T-helper 1 cell treated with Interleukin-12 subunit alpha and Interleukin-12 subunit beta and Interleukin-4 antibody, amounts not matched to agents 30 ng/mL and 1 ng/mL, for 36 hours (primary cell): ENCODE measurements at regions not wholly inside any gene's neighbourhood (a gene's known extent, or its start where the extent isn't known, plus 50 kb on each side); places are given as distances from the start of the nearest gene placed in this dataset.

Experiments used
- intact Hi-C: fragments of 100-400 bp; cut with micrococcal nuclease; formaldehyde crosslinking; loops from one replicate; pipeline ENCODE4 v1.15.1; 2024

DNA sequence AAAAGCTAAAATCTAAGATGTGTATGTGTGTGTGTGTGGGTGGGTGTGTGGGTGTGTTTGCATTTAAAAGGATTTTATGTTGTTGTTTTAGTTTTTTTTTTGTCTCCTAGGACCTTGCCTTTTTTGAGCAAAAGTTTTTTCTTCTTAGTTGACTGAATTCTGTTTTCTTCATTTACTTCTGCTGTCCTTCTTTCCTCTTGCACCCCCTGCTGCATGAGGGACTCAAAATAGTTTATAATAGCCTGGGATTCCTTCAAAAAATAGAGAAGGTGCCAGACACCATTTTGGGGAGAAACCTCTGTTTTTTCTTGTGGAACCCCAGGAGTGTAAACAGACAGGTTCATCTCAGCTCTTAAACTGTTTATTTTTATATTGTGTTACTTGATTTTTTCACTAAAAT, 817.7 kb downstream of the TBC1D22A start:
- intact Hi-C loops = no loop called here

DNA sequence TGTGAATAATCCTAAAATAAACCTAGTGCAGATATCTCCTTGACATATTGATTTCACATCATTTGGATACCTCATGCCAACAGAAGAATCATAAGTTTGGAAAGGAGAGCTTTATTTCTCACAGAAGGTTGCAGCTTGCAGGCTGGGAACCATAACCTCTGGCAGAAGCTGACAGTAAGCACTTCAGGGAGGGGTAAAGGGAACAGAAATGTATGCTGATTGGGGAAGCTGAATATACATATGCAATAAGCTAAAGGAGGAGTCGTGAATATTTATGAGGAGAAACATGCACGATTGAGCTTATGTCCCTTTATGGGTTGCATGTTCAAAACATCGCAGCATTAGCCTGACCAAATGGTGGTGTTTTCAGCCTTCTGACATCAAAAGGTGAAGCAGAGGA, 814.5 kb downstream of the TBC1D22A start:
- intact Hi-C loops = no loop called here

DNA sequence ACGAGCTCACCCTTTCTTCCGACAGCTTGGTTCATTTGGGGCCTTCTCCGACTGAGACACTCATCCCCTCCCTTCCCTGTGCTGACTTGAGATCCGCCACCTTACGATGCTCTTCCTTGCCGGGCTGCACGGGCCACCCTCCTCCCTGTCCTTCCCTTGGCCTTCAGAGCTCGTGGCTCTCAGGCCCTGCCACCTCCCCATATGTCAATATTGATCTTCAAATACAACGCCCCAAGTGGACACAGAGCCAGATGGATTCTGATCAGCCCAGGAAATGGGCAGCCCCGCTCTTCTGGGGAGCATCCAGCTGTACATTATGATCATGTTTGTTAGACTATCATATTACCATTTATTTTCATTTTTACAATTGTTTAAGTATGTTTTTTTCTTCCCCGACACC, 812.8 kb downstream of the TBC1D22A start:
- intact Hi-C loops = no loop called here

DNA sequence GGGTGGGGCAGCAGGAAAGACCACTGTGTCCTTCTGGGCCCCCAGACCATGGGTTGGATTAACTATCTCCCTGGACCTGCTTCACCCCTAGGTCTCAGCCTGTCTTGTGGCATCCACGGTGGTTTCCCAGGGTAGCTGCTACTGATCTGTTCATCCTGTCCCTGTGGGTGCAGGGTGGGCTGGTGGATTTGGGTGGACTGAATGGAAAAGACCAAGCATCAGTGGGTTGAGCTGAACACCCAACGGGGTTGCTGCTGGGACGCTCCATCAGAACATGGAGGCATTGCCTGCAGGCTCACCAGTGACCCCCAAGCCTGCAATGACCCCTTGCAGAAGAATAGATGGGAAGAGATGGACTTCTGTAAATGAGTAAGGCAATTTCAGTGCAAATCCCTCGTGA, 812.1 kb downstream of the TBC1D22A start:
- intact Hi-C loops = no loop called here

DNA sequence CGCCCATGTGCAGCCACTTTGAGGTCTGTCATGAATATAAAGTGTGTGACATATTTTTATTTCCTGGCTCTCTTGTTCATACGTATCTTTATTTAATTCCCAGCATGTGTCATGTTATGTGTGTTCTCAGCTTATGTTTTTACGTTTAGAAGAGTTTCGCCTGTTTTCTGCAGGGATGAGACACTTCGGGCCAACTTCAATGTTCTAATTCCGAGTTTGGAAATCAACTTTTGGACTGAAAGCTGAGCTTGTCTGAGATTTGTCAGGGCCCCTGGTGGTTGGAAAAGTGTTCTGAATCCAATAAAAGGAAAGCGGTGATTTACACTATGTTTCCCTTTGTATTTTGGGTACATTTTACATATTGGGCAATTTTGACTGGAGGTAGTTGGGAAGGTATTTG, 810.7 kb downstream of the TBC1D22A start:
- intact Hi-C loops = no loop called here

DNA sequence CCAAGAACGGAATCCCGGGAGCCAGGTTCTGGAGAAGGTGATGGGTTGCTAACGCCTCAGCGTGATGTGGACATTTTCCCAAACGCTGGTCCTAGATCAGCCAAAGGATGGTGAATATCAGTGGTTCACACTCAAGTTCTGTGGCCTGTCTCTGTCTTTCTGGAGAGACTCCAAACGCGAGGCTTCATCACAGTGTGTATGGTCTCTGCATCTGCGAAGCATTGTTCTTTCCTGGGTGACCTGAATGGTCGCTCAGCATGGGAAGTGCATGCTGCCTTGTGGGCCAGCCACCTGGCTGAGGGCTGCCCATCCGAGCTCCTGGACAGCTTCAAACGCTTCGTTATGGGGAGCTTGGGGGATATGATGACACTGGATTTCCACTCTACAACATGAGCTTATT, 810.0 kb downstream of the TBC1D22A start:
- intact Hi-C loops = no loop called here

DNA sequence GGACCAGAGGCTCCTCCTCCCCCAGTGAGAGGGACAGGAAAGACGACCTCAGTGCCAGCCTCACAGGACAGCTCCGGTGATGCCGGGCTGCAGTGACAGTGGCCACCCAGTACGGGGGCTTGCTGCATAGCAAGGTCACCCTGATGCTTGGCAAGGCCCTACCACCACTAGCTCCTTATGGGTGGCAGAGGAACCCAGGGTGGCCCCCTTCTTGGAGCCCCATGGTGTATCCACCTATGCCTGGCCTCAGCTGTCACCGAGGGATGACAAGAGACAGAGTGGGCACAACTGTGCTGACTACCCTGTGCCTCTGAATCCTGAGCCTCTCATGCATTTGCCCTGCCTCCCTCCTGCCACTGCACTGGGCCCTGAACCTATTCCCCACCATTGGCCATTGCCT, 809.2 kb downstream of the TBC1D22A start:
- intact Hi-C loops = no loop called here

DNA sequence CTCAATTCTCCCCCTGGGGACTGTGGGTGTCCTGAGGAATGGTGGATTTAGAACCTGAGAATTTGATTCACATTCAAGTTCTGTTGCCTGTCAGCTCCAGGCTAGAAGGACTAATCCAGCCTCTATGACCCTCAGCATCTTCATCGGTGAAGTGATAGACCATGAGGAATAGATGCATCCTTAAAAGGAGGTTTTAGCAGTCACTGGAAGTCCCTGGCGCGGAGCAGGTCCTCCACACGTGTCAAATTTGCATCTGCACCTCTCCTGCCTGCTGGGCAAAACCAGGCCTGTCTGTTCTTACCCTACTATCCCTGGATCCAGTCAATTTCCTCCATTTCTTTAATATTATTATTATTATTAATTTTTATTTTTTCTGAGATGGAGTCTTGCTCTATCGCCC, 808.4 kb downstream of the TBC1D22A start:
- intact Hi-C loops = no loop called here

DNA sequence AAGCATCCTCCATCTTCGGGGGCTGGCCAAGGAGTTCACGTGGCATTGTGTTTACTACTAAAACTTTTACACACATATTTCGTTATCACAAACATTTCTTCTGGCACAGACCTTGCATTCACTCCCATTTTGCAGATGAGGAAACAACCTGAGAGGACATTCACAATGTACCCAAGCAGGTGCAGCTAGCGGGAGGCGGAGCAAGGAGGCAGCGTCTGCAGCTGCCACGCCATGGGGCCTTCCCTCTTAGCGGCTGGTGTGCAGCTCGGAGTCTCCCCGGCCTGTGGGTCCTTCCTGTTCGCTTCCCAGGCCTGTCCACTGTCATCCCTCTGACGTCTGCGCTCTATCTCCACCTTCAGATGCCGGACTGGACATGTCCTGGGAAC, 807.8 kb downstream of the TBC1D22A start:
- intact Hi-C loops = no loop called here

DNA sequence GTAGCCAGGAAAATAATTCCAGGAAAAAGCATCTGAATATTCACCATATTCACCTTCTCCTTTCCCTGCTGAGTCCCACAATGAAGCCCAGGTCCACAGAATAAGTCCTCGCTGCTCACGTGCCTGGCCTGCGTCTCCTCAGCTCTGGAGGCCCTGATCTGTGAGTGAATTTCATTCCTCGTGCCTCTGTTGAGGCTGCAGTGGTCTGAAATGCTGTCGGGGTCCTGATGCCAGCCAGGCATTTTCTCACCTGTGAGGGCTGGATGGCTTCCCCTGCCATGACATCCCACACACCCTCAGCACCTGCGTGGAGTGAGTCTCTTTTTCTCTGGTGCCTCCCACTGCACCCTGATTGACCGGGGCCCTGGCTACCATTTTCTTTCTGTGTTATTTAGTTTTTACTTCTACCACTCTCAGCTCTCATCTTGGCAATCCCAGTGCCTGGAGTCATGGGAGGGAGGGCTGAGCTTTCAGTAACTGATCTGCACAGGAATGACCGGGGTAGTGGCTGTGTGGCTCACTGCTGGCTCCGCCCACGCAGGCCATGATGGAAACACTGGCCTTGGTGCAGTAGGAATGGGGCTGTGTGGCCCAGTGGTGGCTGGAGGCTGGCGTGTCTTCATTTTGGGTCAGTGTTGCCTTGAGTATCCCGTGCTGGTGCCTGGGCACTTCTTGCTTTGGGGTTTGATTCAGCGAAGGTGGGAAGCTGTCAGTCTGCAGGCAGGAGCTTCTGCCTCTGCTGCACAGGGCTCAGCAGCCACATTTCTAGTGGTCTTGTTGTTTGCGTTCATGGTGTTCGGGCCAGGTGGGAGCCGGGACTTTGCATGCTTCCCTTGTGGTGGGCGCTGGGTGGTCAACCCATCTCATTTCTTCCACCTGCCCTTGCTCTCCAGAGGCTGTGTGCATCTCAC, 807.2 kb downstream of the TBC1D22A start:
- intact Hi-C loops = no loop called here

DNA sequence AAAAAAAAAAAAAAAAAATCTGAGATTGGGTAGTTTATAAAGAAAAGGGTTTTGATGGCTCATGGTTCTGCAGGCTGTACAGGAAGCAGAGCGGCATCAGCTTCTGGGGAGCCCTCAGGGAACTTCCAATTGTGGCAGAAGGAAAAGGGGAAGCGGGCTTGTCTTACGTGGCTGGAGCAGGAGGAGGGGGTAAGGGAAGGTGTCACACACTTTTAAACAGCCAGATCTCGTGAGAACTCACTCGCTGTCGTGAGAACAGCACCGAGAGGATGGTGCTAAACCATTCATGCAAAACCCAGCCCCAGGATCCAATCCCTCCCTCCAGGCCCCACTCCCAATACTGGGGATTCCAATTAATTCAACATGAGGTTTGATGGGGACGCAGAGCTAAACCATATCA, 806.2 kb downstream of the TBC1D22A start:
- intact Hi-C loops = no loop called here

DNA sequence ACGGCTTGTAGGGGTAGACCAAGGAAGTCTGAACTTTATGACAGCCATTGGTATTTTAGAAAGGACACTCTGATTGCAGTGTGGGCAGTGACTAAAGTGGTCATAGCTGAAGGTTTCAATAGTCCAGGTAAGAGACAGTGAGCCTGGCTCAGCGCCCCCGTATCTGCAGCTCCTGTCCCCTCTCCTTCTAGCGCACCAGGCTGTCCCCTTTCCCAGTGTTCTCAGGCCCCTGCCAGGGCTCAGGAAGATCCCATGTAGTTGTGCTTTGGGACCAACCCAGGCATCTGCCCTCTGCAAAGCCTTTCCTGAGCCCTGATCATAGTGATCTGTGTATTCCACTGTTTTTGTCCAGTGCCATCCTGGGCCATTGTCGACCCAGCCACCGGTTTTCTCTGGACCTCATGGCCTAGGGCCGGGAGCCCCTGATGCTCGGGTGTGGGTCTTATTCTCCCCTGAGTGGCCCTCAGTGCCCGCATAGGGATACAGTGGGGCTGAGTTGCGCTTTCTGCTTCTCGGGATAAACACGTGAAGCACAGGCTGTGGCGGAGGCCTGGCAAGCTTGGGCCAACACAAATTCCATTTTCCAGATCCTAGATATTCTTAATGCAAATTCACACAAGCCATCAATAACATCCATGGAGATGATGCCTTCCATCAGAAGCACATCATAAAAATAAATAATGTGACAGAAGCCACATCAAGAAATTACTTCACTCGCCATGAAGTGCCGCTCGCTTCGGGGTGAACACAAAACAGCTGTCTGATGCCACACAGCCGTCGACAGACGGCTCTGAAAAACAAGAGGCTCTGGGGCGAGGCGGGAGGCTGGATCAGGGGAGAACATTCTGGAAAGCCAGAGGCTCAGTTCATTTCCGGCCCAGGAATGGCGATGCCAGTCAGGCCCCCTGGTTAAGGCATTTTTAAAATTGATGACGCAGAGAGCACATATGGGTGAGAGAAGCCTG, 805.0 kb downstream of the TBC1D22A start:
- intact Hi-C loops = no loop called here

DNA sequence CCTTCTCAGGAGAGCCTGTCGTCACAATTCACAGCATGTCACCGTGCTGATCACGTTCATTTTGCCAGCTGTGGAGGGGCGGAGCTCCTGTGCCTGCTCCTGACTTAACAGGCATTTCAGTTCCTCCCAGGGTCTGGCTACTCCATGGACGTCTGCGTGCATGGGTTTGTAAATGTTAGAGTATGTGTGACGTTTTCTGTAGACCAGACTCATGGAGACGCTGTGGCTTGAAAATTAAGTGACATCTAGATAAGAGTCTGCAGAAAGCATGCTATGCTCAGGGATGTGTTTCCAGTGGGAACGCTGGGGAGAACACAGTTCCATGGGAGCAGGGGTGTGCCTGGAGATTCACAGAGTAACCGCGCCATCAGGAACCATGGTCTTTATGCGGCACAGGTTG, 804.0 kb downstream of the TBC1D22A start:
- intact Hi-C loops = no loop called here

DNA sequence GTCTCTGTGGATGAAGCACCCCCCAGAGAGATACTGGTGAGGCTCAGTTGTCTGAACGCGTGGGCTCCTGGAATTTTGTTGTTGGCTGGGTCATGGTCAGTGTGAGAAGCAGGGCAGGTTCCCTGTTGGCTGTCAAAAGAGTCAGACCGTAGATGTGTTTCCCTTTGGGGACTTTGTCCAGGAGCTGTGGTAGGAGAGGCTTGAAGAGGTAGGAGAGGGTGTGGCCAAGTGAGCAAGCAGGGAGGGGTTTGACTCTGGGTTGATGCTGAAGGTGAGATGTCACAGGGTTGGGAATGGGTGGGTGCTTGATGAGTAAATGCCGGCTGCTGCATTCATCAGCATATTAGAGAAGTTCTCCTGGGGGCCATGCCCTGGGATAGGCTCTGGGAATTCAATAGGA, 803.2 kb downstream of the TBC1D22A start:
- intact Hi-C loops = no loop called here

DNA sequence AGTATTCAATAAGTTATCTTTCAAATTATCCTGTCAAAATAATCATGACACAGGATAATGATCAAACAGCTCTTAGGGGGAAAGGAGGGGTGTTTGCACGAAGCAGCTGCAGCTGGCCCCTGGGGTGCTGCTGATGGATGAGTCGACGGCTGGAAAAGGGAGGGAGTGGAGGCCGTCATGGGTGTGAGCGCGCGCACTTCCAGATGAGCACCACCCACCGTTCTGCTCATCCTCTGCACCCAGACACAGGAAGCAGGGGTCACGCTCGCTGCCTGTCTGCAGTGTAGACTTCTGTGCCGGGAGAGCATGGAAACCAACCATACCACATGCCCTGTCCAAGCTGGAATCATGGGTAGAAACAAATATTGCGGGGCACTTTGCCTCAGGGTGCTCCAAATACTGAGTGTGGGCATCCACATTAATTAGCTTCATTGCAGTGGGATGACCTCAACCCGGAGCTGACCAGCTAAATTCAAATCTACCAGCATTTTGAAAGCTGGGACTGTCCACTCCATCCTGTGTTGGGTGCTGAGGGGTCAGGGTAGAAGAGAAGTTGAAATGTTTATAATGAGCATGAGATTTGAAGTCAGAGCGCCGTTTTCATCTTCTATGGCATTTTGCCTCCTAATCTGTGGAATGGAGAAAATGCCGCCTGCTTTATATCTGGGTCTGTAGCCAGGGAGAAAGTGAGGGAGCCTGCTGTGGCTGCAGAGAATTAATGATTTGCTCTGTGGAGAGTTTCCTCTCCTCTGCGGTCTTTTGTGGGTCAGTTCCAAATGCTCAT, 802.4 kb downstream of the TBC1D22A start:
- intact Hi-C loops = no loop called here

DNA sequence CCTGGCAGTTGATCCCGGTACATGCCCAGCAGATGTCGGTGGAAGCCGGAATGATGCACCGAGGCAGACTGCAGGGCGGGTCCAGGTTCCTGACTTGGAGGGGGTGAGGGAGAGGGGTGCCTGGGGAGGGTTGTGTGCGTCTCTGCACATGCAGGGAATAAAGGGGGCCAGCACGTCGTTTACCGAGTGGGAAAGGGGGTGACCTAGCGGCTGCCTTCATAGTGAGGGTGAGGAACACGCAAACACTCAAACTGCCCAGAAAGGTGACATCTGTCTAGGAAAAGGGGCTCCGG, 801.7 kb downstream of the TBC1D22A start:
- intact Hi-C loops = no loop called here

DNA sequence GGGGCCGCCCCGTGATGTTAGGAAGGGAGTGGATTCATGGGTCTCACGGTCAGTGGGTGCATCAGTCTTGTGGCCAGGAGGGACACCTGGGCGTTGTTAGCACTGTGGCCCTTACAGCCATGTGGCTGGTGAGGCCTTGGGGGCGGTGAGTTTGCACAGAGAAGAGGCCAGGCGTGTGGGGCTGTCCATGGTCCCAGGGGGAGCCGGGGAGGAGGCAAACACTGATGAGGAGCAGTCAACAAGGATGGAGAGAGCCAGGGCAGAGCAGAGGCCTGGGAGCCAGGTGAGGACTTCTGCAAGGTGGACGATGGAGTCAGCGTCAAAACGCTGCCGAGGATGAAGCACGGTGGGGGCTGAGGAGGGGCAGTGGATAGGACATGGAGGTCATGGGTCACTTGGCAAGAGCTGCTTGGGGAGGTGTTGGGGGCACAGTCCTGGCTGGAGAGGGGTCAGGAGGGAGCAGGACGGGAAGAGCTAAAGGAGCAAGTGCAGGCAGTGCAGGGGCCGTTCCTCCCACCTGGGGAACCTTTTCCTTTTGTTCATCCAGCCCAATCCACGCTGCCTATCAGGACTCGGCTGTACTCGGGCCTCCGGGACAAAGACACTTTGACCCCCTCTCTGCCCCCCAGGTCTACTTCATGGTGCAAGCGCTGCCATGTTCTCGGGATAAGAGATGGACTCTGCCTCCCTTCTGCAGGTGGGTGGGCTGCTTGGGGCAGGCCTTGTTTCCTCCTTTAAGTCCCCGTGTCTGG, 801.1 kb downstream of the TBC1D22A start:
- intact Hi-C loops = no loop called here

DNA sequence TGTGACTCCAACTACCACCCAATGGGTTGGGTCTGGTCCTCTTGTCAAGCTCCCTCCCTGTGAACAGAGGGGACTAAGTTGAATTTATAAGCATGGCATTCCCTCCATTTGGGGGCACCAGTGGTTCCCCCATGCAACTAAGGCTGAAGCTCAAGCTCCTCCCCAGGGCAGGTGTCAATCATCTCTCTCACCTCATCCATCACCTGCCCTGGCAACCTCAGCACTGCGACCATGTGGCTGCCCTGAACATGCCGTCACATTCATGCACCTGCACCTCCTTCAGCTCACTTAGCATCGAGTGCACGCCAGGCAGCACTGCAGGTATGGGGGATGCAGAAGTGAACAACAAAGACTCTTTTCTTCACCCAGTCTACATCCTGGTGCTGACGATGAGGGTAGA, 799.3 kb downstream of the TBC1D22A start:
- intact Hi-C loops = no loop called here

DNA sequence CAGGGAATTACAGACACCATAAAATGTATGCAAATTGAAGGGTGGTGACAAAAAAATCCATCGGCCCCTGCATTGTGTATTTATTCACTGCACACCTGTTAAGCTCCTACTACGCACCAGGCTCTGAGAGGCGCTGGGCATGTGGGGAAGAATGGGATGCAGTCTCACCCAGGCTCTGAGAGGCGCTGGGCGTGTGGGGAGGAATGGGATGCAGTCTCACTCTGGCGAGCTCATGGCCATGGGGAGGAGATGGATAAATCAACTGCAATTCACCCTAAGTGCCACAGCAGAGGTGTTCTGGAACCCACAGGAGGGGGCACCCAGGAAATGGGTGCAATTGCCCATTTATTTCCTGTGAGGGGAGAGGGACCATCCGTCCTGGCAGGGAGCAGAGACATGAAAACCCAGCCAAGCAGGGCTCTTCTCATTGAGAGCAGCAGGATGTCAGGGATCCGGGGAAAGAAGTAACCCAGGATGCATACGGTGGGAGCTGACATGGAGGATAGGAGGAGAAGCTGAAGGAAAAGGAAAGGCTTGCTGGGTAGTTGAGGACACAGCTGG, 798.7 kb downstream of the TBC1D22A start:
- intact Hi-C loops = no loop called here

DNA sequence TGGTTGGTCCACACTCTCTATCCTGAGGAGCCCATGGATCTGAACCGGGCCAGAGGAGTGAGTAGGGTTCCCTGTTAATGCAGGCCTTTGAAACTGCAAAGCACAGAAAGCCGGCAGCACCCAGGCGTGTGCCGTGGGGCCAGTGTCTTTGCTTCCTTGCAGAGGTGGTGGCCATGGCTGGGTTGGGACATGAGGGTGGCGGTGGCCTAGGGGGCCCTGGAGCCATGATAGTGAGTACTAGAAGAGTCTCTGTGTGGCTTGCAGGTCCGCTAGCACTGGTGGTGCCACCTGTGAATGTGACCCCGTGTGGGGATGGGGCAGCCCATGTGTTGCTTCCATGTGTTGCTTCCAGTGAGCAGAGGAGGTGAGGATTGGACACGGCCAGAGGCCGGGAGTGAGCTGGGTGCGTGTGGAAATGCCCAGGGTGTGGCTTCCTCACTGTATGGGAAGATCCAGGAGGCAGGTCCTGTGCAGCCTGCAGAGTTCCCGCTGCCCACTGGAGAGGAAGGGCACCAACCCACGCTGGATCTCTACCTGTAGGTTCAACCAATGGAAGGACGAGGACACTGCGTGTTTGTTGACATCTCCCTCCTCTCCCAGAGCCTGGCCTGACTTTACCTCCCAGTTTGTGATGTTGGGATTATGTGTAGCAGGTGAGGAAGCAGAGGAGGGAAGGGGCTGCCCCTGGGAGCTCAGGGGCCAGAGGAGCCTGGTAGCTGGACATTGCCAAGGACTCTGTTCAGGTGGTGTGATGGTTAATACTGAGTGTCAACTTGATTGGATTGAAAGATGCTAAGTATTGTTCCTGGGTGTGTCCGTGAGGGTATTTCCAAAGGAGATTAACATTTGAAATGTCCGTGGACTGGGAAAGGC, 796.6 kb downstream of the TBC1D22A start:
- intact Hi-C loops = no loop called here
